ENCODE measurements at regions not wholly inside any gene's neighbourhood (a gene's known extent, or its start where the extent isn't known, plus 50 kb on each side); places are given as distances from the start of the nearest gene placed in this dataset.

DNA sequence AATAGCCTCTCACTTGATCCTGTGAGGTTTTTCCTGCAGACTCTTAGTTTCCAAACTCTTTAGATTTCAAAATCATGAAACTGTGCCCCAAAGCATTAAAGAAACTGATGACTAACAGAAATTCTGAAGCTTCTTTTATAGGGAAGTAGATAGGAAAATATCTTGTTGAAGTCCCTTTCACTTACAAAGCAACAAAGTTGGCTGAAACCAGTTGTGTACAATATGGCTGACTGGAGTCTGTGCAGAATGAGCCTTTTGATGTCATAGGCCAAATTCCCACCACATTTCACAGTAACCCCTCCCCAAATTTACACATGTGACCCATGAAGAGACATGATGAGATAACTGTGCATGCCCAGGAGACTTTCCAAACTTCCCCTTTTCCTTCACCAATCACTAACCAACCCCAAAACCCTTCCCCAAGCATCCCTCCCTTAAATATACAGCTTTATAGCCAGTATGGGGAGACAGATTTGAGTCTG is 61.7 kb upstream of the NCK2 start:
- intact Hi-C loops (cut with DNase I), result no loop called here
- Histone ChIP-seq H3K4me1 (replicated peaks) (no peaks in the 10 kb centered on the region), H3K36me3 (no peaks in the 10 kb centered on the region), H3K9me3 (no peaks in the 10 kb centered on the region), H3K4me3 (no peak overlapping the region), H3K27ac (no peak overlapping the region), H3K27me3 (replicated peaks; ENCODE audit: insufficient read depth) (no peaks in the 10 kb centered on the region)
- no peak for DNase-seq (ENCODE audit: low spot score)
- TF ChIP-seq POLR2A (IDR thresholded peaks at IDR 0.05) (no peak), POLR2AphosphoS5 (IDR thresholded peaks at IDR 0.05) (no peak)
- TF ChIP-seq, protein P1, sequence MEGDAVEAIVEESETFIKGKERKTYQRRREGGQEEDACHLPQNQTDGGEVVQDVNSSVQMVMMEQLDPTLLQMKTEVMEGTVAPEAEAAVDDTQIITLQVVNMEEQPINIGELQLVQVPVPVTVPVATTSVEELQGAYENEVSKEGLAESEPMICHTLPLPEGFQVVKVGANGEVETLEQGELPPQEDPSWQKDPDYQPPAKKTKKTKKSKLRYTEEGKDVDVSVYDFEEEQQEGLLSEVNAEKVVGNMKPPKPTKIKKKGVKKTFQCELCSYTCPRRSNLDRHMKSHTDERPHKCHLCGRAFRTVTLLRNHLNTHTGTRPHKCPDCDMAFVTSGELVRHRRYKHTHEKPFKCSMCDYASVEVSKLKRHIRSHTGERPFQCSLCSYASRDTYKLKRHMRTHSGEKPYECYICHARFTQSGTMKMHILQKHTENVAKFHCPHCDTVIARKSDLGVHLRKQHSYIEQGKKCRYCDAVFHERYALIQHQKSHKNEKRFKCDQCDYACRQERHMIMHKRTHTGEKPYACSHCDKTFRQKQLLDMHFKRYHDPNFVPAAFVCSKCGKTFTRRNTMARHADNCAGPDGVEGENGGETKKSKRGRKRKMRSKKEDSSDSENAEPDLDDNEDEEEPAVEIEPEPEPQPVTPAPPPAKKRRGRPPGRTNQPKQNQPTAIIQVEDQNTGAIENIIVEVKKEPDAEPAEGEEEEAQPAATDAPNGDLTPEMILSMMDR (IDR thresholded peaks at IDR 0.05), result no peak

DNA sequence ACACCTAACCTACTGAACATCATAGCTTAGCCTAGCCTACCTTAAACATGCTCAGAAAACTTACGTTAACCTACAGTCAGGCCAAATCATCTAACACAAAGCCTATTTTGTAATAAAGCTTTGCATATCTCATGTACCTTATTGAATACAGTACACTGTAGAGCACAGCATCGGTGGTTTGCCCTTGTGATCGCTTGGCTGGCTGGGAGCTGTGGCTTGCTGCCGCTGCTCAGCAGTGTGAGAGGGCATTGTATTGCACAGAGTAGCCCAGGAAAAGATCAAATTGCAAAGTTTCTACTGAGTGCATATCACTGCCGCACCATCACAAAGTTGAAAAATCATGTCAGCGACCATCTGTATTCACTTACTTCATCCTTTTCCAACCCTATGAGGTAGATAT is 62.3 kb upstream of the NCK2 start:
- Histone ChIP-seq H3K36me3 (no peaks in the 10 kb centered on the region), H3K9me3 (no peaks in the 10 kb centered on the region), H3K27me3 (replicated peaks; ENCODE audit: insufficient read depth) (no peaks in the 10 kb centered on the region), H3K4me1 (replicated peaks) (no peaks in the 10 kb centered on the region), H3K27ac (no peak overlapping the region), H3K4me3 (no peak overlapping the region)
- intact Hi-C loops (cut with DNase I), result no loop called here
- WGBS, result 86% methylated on average over 6 of the region's 6 CpGs
- TF ChIP-seq POLR2AphosphoS5 (IDR thresholded peaks at IDR 0.05) (no peak), POLR2A (IDR thresholded peaks at IDR 0.05) (no peak)
- TF ChIP-seq, protein P1 (IDR thresholded peaks at IDR 0.05), result no peak
- DNase-seq (ENCODE audit: low spot score), result no peak

DNA sequence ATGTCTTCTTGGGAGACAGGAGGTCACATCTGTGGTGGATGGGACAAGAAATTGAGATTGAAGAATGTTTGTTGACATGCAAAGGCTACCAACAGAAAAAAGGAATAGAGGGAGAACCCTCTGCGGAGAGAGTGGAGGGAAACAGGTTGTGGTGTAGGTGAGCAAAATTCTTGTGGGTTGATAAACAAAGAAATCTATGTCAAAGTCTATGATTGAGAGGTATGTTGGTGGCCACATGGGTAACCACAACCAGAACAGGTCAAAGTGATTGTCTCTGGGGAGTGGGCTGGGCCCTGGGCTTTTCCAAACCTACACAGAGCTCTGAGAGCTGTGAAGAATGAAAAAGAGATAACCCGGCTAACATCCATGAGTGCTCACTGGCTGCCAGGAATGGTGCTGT is 62.8 kb upstream of the NCK2 start:
- DNase-seq (ENCODE audit: low spot score), result no peak
- Histone ChIP-seq H3K4me3 (no peak overlapping the region), H3K4me1 (replicated peaks) (no peaks in the 10 kb centered on the region), H3K27me3 (replicated peaks; ENCODE audit: insufficient read depth) (no peaks in the 10 kb centered on the region), H3K27ac (no peak overlapping the region), H3K36me3 (no peaks in the 10 kb centered on the region), H3K9me3 (no peaks in the 10 kb centered on the region)
- WGBS, result 98% methylated on average over 2 of the region's 2 CpGs
- TF ChIP-seq, protein P1 (IDR thresholded peaks at IDR 0.05), result no peak
- no peak for TF ChIP-seq POLR2A (IDR thresholded peaks at IDR 0.05)
- no peak for TF ChIP-seq POLR2AphosphoS5 (IDR thresholded peaks at IDR 0.05)
- intact Hi-C loops (cut with DNase I), result no loop called here

DNA sequence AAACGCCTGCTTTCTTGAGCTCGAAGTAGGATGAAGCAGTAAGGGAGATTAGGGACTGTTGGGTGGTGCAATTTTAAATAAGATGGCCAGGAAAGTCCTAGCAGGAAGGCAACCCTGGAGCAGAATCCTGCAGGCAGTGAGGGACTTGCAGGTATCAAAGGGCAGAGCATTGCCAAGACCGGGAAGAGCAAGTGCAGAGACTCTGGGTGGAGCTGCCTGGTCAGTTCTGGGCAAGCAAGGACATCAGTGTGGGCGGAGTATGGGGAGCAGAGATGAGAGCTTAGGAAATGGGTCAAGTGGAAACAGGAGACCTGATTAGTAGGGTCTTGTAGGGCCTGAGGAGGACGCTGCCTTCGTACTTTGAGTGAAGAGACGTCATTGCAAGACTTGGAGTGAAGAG is 64.4 kb upstream of the NCK2 start:
- H3K36me3 ChIP-seq, result no peaks in the 10 kb centered on the region
- H3K4me3 ChIP-seq, result no peak overlapping the region
- no peaks in the 10 kb centered on the region for H3K27me3 ChIP-seq (replicated peaks; ENCODE audit: insufficient read depth)
- TF ChIP-seq POLR2A (IDR thresholded peaks at IDR 0.05) (no peak), POLR2AphosphoS5 (IDR thresholded peaks at IDR 0.05) (no peak)
- TF ChIP-seq, protein P1 (IDR thresholded peaks at IDR 0.05), result no peak
- intact Hi-C loops (cut with DNase I), result no loop called here
- H3K9me3 ChIP-seq, result no peaks in the 10 kb centered on the region
- WGBS, result 92% methylated on average over 7 of the region's 7 CpGs
- DNase-seq (ENCODE audit: low spot score), result no peak
- H3K4me1 ChIP-seq (replicated peaks), result no peaks in the 10 kb centered on the region
- H3K27ac ChIP-seq, result no peak overlapping the region

DNA sequence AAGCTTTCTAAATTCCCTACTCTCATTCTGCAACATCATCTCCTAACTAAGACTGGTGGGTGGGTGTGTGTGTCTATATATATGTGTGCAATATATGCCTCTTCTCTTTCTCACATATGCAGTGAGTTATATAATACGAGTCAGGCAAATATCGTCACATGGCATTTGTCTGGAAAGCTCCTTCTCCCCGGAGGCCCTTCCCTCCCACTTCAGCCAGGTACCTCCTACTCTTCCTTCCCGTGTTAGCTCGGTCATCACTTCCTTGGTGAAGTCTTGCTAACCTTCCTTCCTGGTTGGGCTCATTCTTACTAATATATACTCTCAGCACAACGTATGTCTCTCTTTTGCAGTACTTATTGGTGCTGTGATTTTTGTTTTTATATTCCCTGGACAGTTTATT is 66.4 kb upstream of the NCK2 start:
- no peak overlapping the region for H3K27ac ChIP-seq
- WGBS, result 75% methylated on average over 6 of the region's 6 CpGs
- intact Hi-C loops (cut with DNase I), result no loop called here
- H3K4me3 ChIP-seq, result no peak overlapping the region
- no peaks in the 10 kb centered on the region for H3K27me3 ChIP-seq (replicated peaks; ENCODE audit: insufficient read depth)
- no peaks in the 10 kb centered on the region for H3K9me3 ChIP-seq
- no peaks in the 10 kb centered on the region for H3K36me3 ChIP-seq
- no peak for DNase-seq (ENCODE audit: low spot score)
- no peaks in the 10 kb centered on the region for H3K4me1 ChIP-seq (replicated peaks)
- TF ChIP-seq POLR2AphosphoS5 (IDR thresholded peaks at IDR 0.05) (no peak), POLR2A (IDR thresholded peaks at IDR 0.05) (no peak)
- TF ChIP-seq, protein P1 (IDR thresholded peaks at IDR 0.05), result no peak
